ENCODE measurements at regions not wholly inside any gene's neighbourhood (a gene's known extent, or its start where the extent isn't known, plus 50 kb on each side); places are given as distances from the start of the nearest gene placed in this dataset.
"Not testable (repeated sequence)": the region's sequence is repeated elsewhere in the genome, so short reads cannot be mapped to it uniquely, and the experiment has no call there.

- no peak for DNase-seq (ENCODE audit: low read depth)
- no peak overlapping the region for H3K4me3 ChIP-seq (ENCODE audit: low read depth, low read length)
- TF ChIP-seq CTCF (IDR thresholded peaks at IDR 0.05; ENCODE audit: low read depth, low read length, missing control alignments), result no peak
Measured at GRCh38 chr3:27560484-27561056, 76.4 kb upstream of the SLC4A7 start.

- DNase-seq (ENCODE audit: low read depth), result no peak
- TF ChIP-seq CTCF (IDR thresholded peaks at IDR 0.05; ENCODE audit: low read depth, low read length, missing control alignments), result no peak
Measured at GRCh38 chr3:27559835-27560234, 75.7 kb upstream of the SLC4A7 start.

GRCh38 chr3:27559381-27559780 lies 75.2 kb upstream of the SLC4A7 start:
- TF ChIP-seq CTCF (IDR thresholded peaks at IDR 0.05; ENCODE audit: low read depth, low read length, missing control alignments), result no peak
- DNase-seq (ENCODE audit: low read depth), result no peak
- H3K4me3 ChIP-seq (ENCODE audit: low read depth, low read length), result no peak overlapping the region

More at GRCh38 chr3:27559835-27560234, 75.7 kb upstream of the SLC4A7 start:
- no peak overlapping the region for H3K4me3 ChIP-seq (ENCODE audit: low read depth, low read length)

- no peak for TF ChIP-seq CTCF (IDR thresholded peaks at IDR 0.05; ENCODE audit: low read depth, low read length, missing control alignments)
- H3K4me3 ChIP-seq (ENCODE audit: low read depth, low read length), result no peak overlapping the region
- DNase-seq (ENCODE audit: low read depth), result no peak
Measured at GRCh38 chr3:27557411-27557810, 73.2 kb upstream of the SLC4A7 start.

GRCh38 chr3:27556887-27557286 lies 72.7 kb upstream of the SLC4A7 start:
- DNase-seq (ENCODE audit: low read depth), result no peak
- no peak overlapping the region for H3K4me3 ChIP-seq (ENCODE audit: low read depth, low read length)
- TF ChIP-seq CTCF (IDR thresholded peaks at IDR 0.05; ENCODE audit: low read depth, low read length, missing control alignments), result no peak

- TF ChIP-seq CTCF (IDR thresholded peaks at IDR 0.05; ENCODE audit: low read depth, low read length, missing control alignments), result no peak
- H3K4me3 ChIP-seq (ENCODE audit: low read depth, low read length), result no peak overlapping the region
- DNase-seq (ENCODE audit: low read depth), result no peak
Measured at GRCh38 chr3:27554706-27555105, 70.5 kb upstream of the SLC4A7 start.

GRCh38 chr3:27553886-27554540 lies 69.8 kb upstream of the SLC4A7 start:
- DNase-seq (ENCODE audit: low read depth), result no peak
- TF ChIP-seq CTCF (IDR thresholded peaks at IDR 0.05; ENCODE audit: low read depth, low read length, missing control alignments), result no peak
- no peak overlapping the region for H3K4me3 ChIP-seq (ENCODE audit: low read depth, low read length)

GRCh38 chr3:27552708-27553107 lies 68.5 kb upstream of the SLC4A7 start:
- DNase-seq (ENCODE audit: low read depth), result not testable (repeated sequence)

GRCh38 chr3:27551413-27551812 lies 67.2 kb upstream of the SLC4A7 start:
- H3K4me3 ChIP-seq (ENCODE audit: low read depth, low read length); DNase-seq (ENCODE audit: low read depth): not testable (repeated sequence)

More at GRCh38 chr3:27552708-27553107, 68.5 kb upstream of the SLC4A7 start:
- not testable (repeated sequence) for H3K4me3 ChIP-seq (ENCODE audit: low read depth, low read length)

Data from GM12864 (cell line).